Upper lobe of right lung (tissue), 1 donor: ENCODE measurements at regions not wholly inside any gene's neighbourhood (a gene's known extent, or its start where the extent isn't known, plus 50 kb on each side); places are given as distances from the start of the nearest gene placed in this dataset.

ENCODE experiments used
- ATAC-seq: fragments of 200-7000 bp; cut with Tn5 transposase; one replicate; pipeline ENCODE4 v1.9.1; 2020; ENCODE audit warnings: mild to moderate bottlenecking, moderate library complexity
- DNase-seq: peaks from one replicate; pipeline ENCODE4 v3.0.0-alpha.2; 2020
- H3K27ac ChIP-seq: fragments of 200-600 bp; one replicate; pipeline ENCODE4 v1.8.0; 2022
- H3K27me3 ChIP-seq: fragments of 200-600 bp; one replicate; pipeline ENCODE4 v1.8.0; 2022; ENCODE audit warnings: mild to moderate bottlenecking
- H3K36me3 ChIP-seq: fragments of 200-600 bp; one replicate; pipeline ENCODE4 v1.8.0; 2022
- H3K4me1 ChIP-seq: fragments of 200-600 bp; one replicate; pipeline ENCODE4 v1.8.0; 2022
- H3K4me3 ChIP-seq: fragments of 200-600 bp; one replicate; pipeline ENCODE4 v1.8.0; 2022; ENCODE audit warnings: mild to moderate bottlenecking
- H3K9me3 ChIP-seq: fragments of 200-600 bp; one replicate; pipeline ENCODE4 v1.8.0; 2022
- intact Hi-C: fragments of 100-400 bp; cut with DNase I; formaldehyde crosslinking; loops from one replicate; pipeline ENCODE4 v1.11.0; 2022
- TF ChIP-seq, protein P1 (sequence below): fragments of 200-600 bp; IDR thresholded peaks from one replicate; pipeline ENCODE4 v1.8.0; 2022; ENCODE audit warnings: antibody characterized with exemption
- donor health status: DM: no; HTN: yes; CAD: no; lungs with severe emphysema.

DNA sequence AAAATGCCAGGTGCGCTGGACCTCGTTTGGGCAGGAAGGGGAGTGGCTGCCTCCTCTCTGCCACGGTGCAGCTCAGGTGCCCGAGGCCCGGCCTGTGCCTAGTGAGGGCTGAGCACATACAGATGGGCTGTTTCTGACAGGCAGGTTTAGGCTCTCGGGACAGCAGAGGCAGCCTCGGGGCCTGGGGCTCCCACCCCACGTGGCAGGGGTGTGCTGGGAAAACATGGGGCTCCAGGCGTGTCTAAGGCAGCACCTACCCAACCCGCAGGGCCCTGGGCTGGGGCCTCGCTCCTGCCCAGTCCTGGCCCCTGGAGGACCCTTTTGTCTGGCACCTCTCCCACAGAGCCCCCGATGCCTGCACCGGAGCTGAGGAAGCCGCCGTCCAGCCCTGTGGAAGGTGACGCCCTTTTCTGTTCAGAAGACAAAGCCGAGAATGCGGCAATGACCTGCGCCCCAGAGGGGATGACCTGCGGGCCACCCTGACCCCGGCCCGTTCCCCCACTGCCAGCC is 76.4 kb upstream of the GALNT9 start:
- TF ChIP-seq, protein P1, sequence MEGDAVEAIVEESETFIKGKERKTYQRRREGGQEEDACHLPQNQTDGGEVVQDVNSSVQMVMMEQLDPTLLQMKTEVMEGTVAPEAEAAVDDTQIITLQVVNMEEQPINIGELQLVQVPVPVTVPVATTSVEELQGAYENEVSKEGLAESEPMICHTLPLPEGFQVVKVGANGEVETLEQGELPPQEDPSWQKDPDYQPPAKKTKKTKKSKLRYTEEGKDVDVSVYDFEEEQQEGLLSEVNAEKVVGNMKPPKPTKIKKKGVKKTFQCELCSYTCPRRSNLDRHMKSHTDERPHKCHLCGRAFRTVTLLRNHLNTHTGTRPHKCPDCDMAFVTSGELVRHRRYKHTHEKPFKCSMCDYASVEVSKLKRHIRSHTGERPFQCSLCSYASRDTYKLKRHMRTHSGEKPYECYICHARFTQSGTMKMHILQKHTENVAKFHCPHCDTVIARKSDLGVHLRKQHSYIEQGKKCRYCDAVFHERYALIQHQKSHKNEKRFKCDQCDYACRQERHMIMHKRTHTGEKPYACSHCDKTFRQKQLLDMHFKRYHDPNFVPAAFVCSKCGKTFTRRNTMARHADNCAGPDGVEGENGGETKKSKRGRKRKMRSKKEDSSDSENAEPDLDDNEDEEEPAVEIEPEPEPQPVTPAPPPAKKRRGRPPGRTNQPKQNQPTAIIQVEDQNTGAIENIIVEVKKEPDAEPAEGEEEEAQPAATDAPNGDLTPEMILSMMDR: no peak
- peaks cover 22% of the 10 kb centered on the region for H3K27me3 ChIP-seq
- H3K4me3 ChIP-seq: no peak overlapping the region
- DNase-seq (no peak), ATAC-seq (no peak)
- no peak overlapping the region for H3K27ac ChIP-seq
- H3K36me3 ChIP-seq: no peaks in the 10 kb centered on the region
- intact Hi-C loops: no loop called here
- H3K4me1 ChIP-seq: no peaks in the 10 kb centered on the region
- H3K9me3 ChIP-seq: no peaks in the 10 kb centered on the region

DNA sequence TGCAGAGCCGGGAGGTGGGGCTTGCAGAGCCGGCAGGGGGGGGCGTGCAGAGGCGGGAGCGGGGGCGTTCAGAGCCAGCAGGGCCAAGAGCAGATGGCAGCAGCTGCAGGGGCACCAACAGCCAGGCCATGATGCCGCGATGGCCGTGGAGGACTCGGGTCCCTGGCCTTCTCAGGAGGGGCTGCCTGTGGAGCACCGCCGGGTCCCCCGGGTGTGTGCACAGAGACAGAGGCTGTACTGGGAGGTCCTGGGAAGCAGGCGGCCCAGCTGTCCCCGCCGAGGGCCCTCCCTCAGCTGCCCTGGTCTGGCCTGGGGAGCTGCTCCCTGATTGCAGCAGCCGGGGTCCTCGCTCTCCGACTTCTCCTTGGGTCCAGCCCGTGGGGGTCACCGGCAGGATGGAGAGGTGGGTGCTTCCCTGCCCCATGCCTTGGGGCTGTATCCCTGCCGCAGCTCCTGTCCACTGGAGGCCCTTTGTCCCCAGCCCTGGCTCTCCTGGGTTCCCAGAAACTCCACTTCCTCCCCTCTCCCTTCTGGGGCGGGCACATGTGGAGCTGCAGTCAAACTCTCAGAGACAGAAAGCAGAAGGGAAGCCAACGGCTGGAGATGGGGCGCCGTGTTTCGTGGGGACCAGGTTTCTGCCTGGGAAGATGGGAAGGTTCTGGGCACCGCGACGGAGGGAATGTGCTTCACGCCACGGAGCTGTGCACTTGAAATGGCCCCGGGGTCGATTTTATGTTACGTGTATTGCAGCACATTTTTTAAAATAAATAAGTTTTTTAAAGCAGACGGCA is 75.8 kb upstream of the GALNT9 start:
- Histone ChIP-seq H3K36me3 (no peaks in the 10 kb centered on the region), H3K9me3 (no peaks in the 10 kb centered on the region), H3K27me3 (peaks cover 25% of the 10 kb centered on the region), H3K27ac (no peak overlapping the region), H3K4me3 (no peak overlapping the region), H3K4me1 (no peaks in the 10 kb centered on the region)
- DNase-seq (no peak), ATAC-seq (no peak)
- intact Hi-C loops: no loop called here
- TF ChIP-seq, protein P1: no peak

DNA sequence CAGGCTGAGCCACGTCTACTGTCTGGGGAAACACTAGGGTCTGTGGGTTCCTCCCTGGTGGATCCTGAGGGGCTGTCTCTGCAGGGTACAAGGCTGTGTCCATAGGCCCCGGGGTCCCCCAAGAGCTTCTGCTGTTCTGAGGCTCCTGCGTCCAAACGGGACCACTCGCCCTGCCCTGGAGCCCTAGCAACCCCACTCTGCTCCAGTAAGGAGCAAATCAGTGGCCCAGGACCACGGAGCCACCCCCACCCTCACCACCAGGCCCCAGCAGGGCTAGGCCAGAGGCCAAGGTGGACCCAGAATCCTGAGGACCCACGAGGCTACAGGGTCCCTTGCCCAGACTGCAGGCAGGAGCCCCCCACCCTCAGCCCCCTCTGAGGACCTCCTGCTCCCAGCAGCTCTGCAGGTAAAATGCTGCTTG is 75.1 kb upstream of the GALNT9 start:
- Histone ChIP-seq H3K4me3 (no peak overlapping the region), H3K36me3 (no peaks in the 10 kb centered on the region), H3K9me3 (no peaks in the 10 kb centered on the region), H3K4me1 (no peaks in the 10 kb centered on the region), H3K27ac (no peak overlapping the region), H3K27me3 (peaks cover 32% of the 10 kb centered on the region)
- TF ChIP-seq, protein P1: no peak
- DNase-seq (no peak), ATAC-seq (no peak)
- intact Hi-C loops: no loop called here

DNA sequence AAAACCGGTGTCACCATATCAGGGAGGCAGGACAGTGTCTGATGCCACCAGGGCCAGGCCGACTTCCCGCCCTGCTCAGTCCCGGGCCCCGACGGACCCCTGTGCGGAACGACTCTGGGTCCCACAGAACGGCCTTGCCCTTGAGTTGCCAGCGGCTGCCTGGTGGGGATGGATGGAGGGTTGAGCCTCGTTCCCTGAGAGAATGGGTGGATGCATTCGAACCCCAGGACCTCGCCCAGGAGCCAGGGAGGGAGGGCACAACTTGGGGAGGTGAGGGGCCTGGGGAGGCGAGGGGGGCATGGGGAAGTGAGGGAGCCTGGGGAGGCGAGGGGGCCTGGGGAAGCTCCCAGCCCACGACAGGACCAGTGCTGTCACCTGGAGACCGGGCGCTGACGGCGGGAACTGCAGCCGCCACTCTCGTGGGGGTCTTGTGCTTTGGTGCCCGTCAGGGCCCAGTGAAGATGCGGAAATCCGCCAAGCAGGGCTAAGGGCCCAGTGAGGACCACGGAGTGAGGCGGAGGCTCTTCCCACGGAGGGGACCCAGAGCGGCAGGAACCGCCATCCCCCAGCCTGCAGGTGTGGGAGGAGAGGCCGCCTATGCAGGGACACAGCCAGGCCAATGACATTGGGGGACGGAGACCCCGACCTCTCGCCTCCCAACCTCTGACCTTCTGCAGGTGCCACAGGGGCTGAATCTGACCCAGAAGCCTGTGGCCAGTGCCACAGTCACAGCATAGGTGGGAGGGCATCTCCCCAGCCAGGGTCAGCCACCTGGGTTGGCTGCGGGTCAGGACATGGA is 74.4 kb upstream of the GALNT9 start:
- no peak for DNase-seq
- TF ChIP-seq, protein P1: no peak
- Histone ChIP-seq H3K9me3 (no peaks in the 10 kb centered on the region), H3K4me3 (no peak overlapping the region), H3K4me1 (no peaks in the 10 kb centered on the region), H3K36me3 (no peaks in the 10 kb centered on the region), H3K27ac (no peak overlapping the region), H3K27me3 (peaks cover 38% of the 10 kb centered on the region)
- intact Hi-C loops: no loop called here
- ATAC-seq: no peak

DNA sequence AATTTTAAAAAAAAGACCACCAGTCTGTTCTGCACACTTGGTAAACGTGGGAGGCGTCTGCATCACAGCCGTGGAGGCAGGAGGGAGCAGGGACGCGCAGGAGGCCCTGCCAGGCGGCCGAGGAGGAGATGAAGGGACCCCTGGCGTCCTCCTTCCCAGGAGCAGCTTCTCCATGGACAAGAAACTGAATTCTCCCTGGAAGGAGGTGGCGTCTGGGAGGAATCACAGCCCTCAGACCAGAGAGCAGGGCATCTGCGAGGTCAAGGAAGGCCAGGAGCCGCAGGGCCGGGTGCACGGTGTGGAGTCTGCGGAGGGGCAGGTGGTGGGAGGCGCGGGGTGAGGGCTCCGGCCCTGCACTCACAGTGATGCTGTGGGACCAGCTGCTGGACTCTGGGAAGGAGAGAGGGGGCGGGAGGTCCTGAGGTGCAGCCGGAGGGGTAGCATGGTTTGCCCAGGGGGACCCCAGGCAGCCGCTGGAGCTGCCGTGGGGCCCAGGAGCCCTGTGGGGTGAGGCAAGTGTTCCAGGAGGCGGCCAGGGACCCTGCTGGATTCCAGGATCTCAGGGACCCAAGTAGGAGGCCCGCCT is 73.5 kb upstream of the GALNT9 start:
- no peak for DNase-seq
- Histone ChIP-seq H3K9me3 (no peaks in the 10 kb centered on the region), H3K4me1 (no peaks in the 10 kb centered on the region), H3K4me3 (no peak overlapping the region), H3K27ac (no peak overlapping the region), H3K27me3 (peaks cover 47% of the 10 kb centered on the region), H3K36me3 (no peaks in the 10 kb centered on the region)
- ATAC-seq: no peak
- TF ChIP-seq, protein P1: no peak
- intact Hi-C loops: no loop called here
